ENCODE measurements at regions not wholly inside any gene's neighbourhood (a gene's known extent, or its start where the extent isn't known, plus 50 kb on each side); places are given as distances from the start of the nearest gene placed in this dataset.

DNA sequence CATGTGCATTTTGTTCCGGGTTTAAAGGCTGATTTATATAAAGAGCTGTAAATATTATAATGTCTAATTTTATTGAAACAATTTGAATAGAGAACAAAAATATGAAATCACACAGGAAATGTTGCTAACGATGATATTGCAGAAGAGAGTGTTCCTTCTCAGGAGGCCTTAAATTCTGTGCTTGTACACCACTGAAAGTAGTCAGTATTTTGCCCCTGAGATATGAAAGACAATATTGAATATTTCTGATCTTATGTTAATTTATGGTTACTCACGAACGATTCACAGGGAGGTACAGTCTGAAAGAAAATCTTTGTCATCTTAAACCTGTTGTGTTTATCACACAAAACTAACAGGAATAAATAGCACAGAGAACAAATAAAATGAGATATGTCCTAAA, 213.2 kb upstream of the PLSCR5 start:
- TF ChIP-seq, protein P1, sequence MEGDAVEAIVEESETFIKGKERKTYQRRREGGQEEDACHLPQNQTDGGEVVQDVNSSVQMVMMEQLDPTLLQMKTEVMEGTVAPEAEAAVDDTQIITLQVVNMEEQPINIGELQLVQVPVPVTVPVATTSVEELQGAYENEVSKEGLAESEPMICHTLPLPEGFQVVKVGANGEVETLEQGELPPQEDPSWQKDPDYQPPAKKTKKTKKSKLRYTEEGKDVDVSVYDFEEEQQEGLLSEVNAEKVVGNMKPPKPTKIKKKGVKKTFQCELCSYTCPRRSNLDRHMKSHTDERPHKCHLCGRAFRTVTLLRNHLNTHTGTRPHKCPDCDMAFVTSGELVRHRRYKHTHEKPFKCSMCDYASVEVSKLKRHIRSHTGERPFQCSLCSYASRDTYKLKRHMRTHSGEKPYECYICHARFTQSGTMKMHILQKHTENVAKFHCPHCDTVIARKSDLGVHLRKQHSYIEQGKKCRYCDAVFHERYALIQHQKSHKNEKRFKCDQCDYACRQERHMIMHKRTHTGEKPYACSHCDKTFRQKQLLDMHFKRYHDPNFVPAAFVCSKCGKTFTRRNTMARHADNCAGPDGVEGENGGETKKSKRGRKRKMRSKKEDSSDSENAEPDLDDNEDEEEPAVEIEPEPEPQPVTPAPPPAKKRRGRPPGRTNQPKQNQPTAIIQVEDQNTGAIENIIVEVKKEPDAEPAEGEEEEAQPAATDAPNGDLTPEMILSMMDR (IDR thresholded peaks at IDR 0.05) = no peak
- TF ChIP-seq SP1 (CRISPR knock-in tag; conservative IDR thresholded peaks at IDR 0.05) (no peak), E2F4 (CRISPR knock-in tag; IDR thresholded peaks at IDR 0.05; ENCODE audit: borderline replicate concordance, low read depth) (no peak), PREB (CRISPR knock-in tag; IDR thresholded peaks at IDR 0.05; ENCODE audit: borderline replicate concordance) (no peak), USF2 (CRISPR knock-in tag; IDR thresholded peaks at IDR 0.05) (no peak)
- TF ChIP-seq, protein P2, sequence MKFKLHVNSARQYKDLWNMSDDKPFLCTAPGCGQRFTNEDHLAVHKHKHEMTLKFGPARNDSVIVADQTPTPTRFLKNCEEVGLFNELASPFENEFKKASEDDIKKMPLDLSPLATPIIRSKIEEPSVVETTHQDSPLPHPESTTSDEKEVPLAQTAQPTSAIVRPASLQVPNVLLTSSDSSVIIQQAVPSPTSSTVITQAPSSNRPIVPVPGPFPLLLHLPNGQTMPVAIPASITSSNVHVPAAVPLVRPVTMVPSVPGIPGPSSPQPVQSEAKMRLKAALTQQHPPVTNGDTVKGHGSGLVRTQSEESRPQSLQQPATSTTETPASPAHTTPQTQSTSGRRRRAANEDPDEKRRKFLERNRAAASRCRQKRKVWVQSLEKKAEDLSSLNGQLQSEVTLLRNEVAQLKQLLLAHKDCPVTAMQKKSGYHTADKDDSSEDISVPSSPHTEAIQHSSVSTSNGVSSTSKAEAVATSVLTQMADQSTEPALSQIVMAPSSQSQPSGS (CRISPR knock-in tag; IDR thresholded peaks at IDR 0.05; ENCODE audit: borderline replicate concordance, low read depth) = no peak

Measured in WTC11 (cell line).